Left lung (tissue), 4 donors: ENCODE measurements at regions not wholly inside any gene's neighbourhood (a gene's known extent, or its start where the extent isn't known, plus 50 kb on each side); places are given as distances from the start of the nearest gene placed in this dataset.

Source experiments
- ATAC-seq: fragments of 200-7000 bp; cut with Tn5 transposase; one replicate; pipeline ENCODE4 v1.9.1; 2020; ENCODE audit warnings: moderate library complexity
- DNase-seq, 4 donors: peaks; one replicate each; pipeline ENCODE4 v3.0.0-alpha.2; 2013 to 2020
- H3K27ac ChIP-seq, 2 donors: fragments of 200-600 bp; sonication (generic) in 1 of 2; one replicate each; pipeline versions ENCODE4 v1.5.0 to v1.8.0; 2020 to 2021
- H3K27me3 ChIP-seq, 2 donors: fragments of 200-600 bp; sonication (generic) in 1 of 2; one replicate each; pipeline versions ENCODE4 v1.5.0 to v1.8.0; 2020 to 2021
- H3K36me3 ChIP-seq, 2 donors: fragments of 200-600 bp; sonication (generic) in 1 of 2; one replicate each; pipeline versions ENCODE4 v1.5.0 to v1.8.0; 2020 to 2021
- H3K4me1 ChIP-seq, 2 donors: fragments of 200-600 bp; one replicate each; pipeline ENCODE4 v1.8.0; 2021
- H3K4me3 ChIP-seq, 2 donors: fragments of 200-600 bp; sonication (generic) in 1 of 2; one replicate each; pipeline versions ENCODE4 v1.5.0 to v1.8.0; 2020 to 2021; ENCODE audit warnings: mild to moderate bottlenecking in 1 of 2
- H3K9me3 ChIP-seq, 2 donors: fragments of 200-600 bp; sonication (generic) in 1 of 2; one replicate each; pipeline versions ENCODE4 v1.5.0 to v1.8.0; 2020 to 2021
- intact Hi-C, 2 donors: fragments of 100-400 bp; cut with DNase I; formaldehyde crosslinking; loops; one replicate each; pipeline versions ENCODE4 v1.11.2 to v1.14.2; 2022
- TF ChIP-seq, protein P1 (sequence below), 2 donors: fragments of 200-600 bp; sonication (generic) in 1 of 2; IDR thresholded peaks; one replicate each; pipeline versions ENCODE4 v1.5.0 to v1.8.0; 2021; ENCODE audit warnings: antibody characterized with exemption in 2 of 2
- donor health status: DM: no; HTN: yes; CAD: no.
- donor health status: DM: no; HTN: no; CAD: no.

- Histone ChIP-seq H3K36me3 (no peaks in the 10 kb centered on the region), H3K9me3 (no peaks in the 10 kb centered on the region), H3K4me3 (no peak overlapping the region), H3K27me3 (no peaks in the 10 kb centered on the region), H3K27ac (no peak overlapping the region), H3K4me1 (no peaks in the 10 kb centered on the region)
- intact Hi-C loops: no loop called here
- DNase-seq: no peak
- TF ChIP-seq, protein P1, sequence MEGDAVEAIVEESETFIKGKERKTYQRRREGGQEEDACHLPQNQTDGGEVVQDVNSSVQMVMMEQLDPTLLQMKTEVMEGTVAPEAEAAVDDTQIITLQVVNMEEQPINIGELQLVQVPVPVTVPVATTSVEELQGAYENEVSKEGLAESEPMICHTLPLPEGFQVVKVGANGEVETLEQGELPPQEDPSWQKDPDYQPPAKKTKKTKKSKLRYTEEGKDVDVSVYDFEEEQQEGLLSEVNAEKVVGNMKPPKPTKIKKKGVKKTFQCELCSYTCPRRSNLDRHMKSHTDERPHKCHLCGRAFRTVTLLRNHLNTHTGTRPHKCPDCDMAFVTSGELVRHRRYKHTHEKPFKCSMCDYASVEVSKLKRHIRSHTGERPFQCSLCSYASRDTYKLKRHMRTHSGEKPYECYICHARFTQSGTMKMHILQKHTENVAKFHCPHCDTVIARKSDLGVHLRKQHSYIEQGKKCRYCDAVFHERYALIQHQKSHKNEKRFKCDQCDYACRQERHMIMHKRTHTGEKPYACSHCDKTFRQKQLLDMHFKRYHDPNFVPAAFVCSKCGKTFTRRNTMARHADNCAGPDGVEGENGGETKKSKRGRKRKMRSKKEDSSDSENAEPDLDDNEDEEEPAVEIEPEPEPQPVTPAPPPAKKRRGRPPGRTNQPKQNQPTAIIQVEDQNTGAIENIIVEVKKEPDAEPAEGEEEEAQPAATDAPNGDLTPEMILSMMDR (IDR thresholded peaks at IDR 0.05): no peak
- ATAC-seq: no peak
These were observed 678.5 kb upstream of the FOXG1 start for GRCh38 chr14:28088125-28088524.

DNA sequence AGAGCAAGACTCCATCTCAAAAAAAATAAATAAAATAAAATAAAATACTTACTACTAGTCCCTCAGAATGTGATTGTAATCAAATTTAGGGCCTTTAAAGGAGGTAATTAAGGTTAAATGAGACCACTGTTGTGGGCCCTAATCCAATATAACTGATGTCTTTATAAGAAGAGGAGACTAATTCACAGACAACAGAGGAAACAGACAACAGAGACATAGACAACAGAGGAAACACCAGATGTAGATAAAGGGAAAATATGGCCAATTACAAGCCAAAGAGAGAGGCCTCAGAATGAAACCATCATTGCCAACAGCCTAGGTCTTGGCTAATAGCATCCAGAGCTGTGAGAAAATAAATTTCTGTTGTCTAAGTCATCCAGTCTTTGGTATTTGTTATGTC is 669.0 kb upstream of the FOXG1 start:
- Histone ChIP-seq H3K36me3 (no peaks in the 10 kb centered on the region), H3K27ac (no peak overlapping the region), H3K4me3 (no peak overlapping the region), H3K9me3 (peaks cover 0 to 6% of the 10 kb centered on the region in 2 donors), H3K27me3 (no peaks in the 10 kb centered on the region), H3K4me1 (no peaks in the 10 kb centered on the region)
- DNase-seq: no peak
- ATAC-seq: no peak
- intact Hi-C loops: no loop called here
- TF ChIP-seq, protein P1 (IDR thresholded peaks at IDR 0.05): no peak

DNA sequence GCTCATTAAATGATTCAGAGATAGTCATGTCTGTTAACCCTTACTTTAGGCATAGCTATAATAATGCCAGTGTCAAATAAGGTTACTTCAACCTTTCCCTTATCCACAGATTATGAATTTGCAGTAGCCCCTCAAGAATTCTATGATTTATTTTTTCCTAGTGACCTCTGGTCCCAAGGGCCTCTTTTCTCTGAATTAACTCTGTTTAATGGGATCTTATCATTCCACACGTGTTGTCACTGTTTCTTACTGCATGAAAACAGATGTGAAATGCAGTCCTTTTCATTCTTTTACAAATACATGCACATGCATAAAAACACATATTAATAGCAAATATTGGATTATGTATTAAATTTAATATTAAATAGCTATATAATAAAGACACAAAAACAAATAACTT is 667.7 kb upstream of the FOXG1 start:
- Histone ChIP-seq H3K27ac (no peak overlapping the region), H3K4me1 (no peaks in the 10 kb centered on the region), H3K4me3 (no peak overlapping the region), H3K9me3 (peaks cover 0 to 6% of the 10 kb centered on the region in 2 donors), H3K36me3 (no peaks in the 10 kb centered on the region), H3K27me3 (no peaks in the 10 kb centered on the region)
- no peak for ATAC-seq
- no peak for DNase-seq
- intact Hi-C loops: no loop called here
- TF ChIP-seq, protein P1 (IDR thresholded peaks at IDR 0.05): no peak

- Histone ChIP-seq H3K27me3 (no peaks in the 10 kb centered on the region), H3K9me3 (no peaks in the 10 kb centered on the region), H3K36me3 (no peaks in the 10 kb centered on the region), H3K27ac (no peak overlapping the region), H3K4me1 (no peaks in the 10 kb centered on the region), H3K4me3 (no peak overlapping the region)
- ATAC-seq: no peak
- TF ChIP-seq, protein P1 (IDR thresholded peaks at IDR 0.05): no peak
- DNase-seq: no peak
- intact Hi-C loops: no loop called here
These were observed 664.6 kb upstream of the FOXG1 start for GRCh38 chr14:28102001-28102400.

DNA sequence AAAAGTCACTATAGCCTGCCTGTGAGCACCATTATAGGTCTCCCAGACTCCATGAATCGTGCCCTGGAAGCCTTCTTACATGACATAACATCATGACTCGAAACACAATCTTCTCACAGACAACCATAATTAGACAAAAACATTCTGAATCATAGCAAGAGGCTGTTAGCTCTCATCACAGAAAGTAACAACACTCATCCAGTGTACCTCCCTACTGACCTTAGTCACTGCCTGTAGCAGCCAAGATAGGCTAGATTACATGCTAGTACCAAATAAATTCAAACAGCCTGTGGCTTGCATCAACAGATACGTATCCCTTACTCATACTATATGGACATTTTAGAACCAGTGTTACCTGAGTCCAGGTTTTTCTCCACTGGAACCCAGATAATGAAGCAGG is 663.8 kb upstream of the FOXG1 start:
- ATAC-seq (no peak), DNase-seq (no peak)
- no peak overlapping the region for H3K4me3 ChIP-seq
- no peaks in the 10 kb centered on the region for H3K27me3 ChIP-seq
- TF ChIP-seq, protein P1 (IDR thresholded peaks at IDR 0.05): no peak
- no peak overlapping the region for H3K27ac ChIP-seq
- H3K36me3 ChIP-seq: no peaks in the 10 kb centered on the region
- no peaks in the 10 kb centered on the region for H3K4me1 ChIP-seq
- intact Hi-C loops: no loop called here
- no peaks in the 10 kb centered on the region for H3K9me3 ChIP-seq
